NB4 (cell line): ENCODE measurements at regions not wholly inside any gene's neighbourhood (a gene's known extent, or its start where the extent isn't known, plus 50 kb on each side); places are given as distances from the start of the nearest gene placed in this dataset.

ENCODE experiments used
- DNase-seq: peaks from one replicate; pipeline ENCODE4 v3.0.0; 2010; ENCODE audit warnings: low read depth
- H3K4me3 ChIP-seq: one replicate; pipeline ENCODE4 v1.5.1; 2011; ENCODE audit warnings: mild to moderate bottlenecking, low read depth, low read length, moderate library complexity
- MYC ChIP-seq: IDR thresholded peaks from 2 replicates; pipeline ENCODE4 v1.6.1; 2011; ENCODE audit warnings: low read depth, low read length
- POLR2A ChIP-seq: IDR thresholded peaks from 2 replicates; pipeline ENCODE4 v1.6.1; 2011; ENCODE audit warnings: mild to moderate bottlenecking; ENCODE audit not compliant: insufficient read length; ENCODE audit errors: extremely low read depth
- TF ChIP-seq, protein P1 (sequence below): IDR thresholded peaks from one replicate; pipeline ENCODE4 v1.5.1; 2012; ENCODE audit warnings: low read depth, low read length
- TF ChIP-seq, protein P2 (sequence below): IDR thresholded peaks from 2 replicates; pipeline ENCODE4 v1.6.1; 2011; ENCODE audit warnings: low read depth, low read length

DNA sequence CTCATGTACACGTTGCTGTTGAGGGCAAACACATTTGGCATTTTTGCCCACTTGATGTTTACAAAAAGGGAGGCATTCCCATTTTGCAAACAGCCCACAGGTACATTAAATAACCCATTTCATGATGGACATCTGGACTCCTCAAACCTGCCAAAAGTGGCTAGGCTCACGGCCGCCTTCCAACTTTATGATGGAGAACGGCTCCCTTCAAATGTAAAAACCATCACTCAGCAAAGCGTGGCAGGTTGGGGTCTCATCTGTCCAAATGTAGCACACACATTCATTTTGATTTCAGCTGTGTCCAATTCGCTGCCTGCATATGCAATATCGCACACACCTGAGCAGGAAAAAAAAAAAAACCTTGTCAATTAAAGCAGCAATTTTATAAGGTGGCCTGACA, 417.8 kb downstream of the TMEM114 start:
- no peak overlapping the region for H3K4me3 ChIP-seq
- TF ChIP-seq, protein P1, sequence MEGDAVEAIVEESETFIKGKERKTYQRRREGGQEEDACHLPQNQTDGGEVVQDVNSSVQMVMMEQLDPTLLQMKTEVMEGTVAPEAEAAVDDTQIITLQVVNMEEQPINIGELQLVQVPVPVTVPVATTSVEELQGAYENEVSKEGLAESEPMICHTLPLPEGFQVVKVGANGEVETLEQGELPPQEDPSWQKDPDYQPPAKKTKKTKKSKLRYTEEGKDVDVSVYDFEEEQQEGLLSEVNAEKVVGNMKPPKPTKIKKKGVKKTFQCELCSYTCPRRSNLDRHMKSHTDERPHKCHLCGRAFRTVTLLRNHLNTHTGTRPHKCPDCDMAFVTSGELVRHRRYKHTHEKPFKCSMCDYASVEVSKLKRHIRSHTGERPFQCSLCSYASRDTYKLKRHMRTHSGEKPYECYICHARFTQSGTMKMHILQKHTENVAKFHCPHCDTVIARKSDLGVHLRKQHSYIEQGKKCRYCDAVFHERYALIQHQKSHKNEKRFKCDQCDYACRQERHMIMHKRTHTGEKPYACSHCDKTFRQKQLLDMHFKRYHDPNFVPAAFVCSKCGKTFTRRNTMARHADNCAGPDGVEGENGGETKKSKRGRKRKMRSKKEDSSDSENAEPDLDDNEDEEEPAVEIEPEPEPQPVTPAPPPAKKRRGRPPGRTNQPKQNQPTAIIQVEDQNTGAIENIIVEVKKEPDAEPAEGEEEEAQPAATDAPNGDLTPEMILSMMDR, result no peak
- TF ChIP-seq POLR2A, result no peak
- TF ChIP-seq, protein P2, sequence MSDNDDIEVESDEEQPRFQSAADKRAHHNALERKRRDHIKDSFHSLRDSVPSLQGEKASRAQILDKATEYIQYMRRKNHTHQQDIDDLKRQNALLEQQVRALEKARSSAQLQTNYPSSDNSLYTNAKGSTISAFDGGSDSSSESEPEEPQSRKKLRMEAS, result no peak
- TF ChIP-seq MYC, result no peak
- no peak for DNase-seq

DNA sequence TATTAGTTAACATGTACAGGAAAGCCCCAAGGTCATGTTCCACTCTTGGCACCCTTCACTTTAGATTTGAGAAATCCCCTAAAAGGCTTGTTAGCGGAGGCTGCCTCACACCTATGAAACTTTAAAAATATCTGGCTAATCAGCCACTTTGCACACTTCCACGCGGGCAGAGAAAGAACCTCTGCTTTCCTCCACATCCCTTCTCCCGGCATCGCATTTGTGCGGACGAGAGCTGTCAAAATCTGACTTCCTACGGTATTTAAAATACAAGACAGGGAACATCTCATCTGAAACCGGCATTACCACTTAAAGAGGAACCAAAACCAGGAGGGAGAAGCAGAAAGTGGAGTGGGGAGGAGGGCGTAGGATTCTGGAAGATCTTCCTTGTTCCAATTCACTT, 422.3 kb downstream of the TMEM114 start:
- DNase-seq, result no peak
- no peak overlapping the region for H3K4me3 ChIP-seq

DNA sequence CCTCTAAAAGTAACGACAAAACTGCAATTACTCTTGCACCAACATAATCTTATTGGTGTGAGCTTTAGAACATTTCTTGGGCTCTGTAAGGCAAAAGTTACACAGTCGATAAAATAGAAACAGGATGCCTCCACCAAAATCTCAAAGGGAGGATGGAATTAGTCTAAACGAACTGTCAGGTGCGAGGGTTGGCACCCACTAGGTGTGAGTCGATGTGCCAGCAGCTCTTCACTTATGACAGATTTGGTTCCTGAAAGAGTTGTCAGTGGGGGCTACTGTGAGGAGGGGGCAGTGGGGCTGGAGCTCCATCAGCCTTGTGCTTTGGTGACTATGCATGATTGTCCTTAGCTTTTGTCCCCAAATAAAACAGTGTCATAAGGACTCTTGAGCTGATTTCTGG, 422.9 kb downstream of the TMEM114 start:
- DNase-seq, result no peak
- H3K4me3 ChIP-seq, result no peak overlapping the region
- TF ChIP-seq, protein P1, result no peak
- no peak for TF ChIP-seq MYC
- TF ChIP-seq POLR2A, result no peak
- TF ChIP-seq, protein P2, result no peak

More for the DNA sequence above, 422.3 kb downstream of the TMEM114 start:
- TF ChIP-seq MYC (no peak), POLR2A (no peak)
- TF ChIP-seq, protein P2, result no peak

DNA sequence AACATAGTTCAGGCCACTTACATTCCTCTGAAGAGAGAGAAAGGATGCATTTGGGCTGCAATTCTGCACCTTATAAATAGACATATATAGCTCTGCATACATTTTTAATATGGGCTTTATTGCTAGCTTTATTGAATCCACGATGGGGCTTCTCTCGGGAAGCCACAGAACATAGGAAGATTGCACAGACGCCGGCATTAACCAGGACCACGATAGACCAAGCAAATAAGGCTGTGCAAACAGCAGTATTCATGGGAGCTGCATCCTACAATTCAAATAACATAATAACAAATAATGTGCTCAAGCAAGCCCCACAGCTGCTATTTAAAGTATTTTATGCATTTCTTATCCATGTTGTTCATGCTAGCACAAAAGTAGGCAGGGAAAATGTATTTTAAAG, 432.3 kb downstream of the TMEM114 start:
- no peak overlapping the region for H3K4me3 ChIP-seq
- no peak for DNase-seq
- TF ChIP-seq MYC (no peak), POLR2A (no peak)
- TF ChIP-seq, protein P1, result no peak
- TF ChIP-seq, protein P2, result no peak

DNA sequence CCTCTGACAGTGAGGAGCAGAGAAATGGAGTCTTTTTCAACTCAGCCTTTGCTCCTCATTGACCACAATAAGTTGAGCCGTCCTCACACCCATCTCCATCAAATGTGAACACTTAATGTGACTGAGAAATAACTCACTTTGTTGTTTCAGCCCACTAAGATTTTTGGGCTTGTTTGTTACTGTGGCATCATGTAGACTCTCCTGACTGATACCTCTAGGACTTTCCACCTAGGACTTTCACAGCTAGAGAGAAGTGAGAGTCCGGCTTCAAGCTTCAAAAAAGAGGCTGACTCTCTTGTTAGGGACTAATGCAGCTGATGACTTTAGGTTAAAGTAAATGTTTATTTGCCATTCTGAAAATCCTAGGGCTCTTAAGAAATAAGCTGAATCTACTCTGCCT, 435.0 kb downstream of the TMEM114 start:
- TF ChIP-seq MYC, result no peak
- TF ChIP-seq, protein P1, result no peak
- H3K4me3 ChIP-seq, result no peak overlapping the region
- no peak for DNase-seq

DNA sequence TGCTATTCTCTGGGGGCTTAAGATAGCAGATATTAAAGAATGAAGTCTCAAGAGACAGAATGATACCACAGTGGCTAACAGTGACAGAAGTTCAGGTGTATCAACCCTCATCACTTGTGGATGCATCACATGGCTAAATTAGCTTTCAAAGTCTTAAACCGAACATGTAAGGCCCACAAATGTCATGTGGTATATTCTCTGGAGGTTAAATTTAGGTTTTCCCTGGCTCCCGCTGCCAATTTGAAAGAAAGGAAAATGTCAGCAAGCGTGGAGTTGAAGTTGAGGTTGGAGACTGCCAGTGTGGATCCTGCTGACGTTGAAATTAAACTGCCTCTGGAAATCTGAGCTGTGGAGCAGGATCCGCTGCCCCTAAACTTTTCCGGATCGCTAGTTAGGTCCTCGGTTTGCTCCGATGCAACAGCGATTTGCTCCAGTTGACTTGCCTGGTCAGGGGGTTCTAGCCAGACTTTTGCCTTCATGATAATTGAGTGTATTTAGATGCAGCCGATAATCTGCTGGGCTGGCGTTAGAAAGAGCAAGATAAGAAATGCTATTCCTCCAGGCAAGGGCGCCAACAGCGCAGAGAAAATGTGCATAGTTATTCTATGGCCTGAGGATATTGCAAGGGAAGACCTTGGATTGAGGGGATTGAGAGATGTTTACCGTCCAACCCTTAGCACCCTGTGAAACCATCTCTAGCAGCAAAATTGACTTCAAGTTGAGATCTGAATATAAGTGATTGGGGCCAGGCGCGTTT, 443.9 kb downstream of the TMEM114 start:
- H3K4me3 ChIP-seq, result no peak overlapping the region
- no peak for DNase-seq
- no peak for TF ChIP-seq POLR2A

DNA sequence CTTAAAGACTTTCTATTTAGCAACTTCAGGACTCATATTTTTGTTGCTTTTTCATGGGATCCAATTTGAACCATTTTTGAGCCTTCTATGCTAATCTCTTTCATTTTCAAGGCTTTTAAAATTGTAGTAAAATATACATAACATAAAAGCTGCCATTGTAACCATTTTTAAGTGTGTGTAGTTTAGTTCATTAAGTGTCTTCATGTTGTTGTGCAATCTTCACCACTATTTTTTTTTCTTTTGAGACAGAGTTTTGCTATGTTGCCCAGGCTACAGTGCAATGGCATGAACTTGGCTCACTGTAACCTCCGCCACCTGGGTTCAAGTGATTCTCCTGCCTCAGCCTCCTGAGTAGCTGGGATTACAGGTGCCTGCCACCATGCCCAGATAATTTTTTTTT, 451.6 kb downstream of the TMEM114 start:
- no peak for DNase-seq
- H3K4me3 ChIP-seq, result no peak overlapping the region
- TF ChIP-seq, protein P2, result no peak
- TF ChIP-seq, protein P1, result no peak
- TF ChIP-seq MYC, result no peak
- no peak for TF ChIP-seq POLR2A
